ENCODE measurements at regions not wholly inside any gene's neighbourhood (a gene's known extent, or its start where the extent isn't known, plus 50 kb on each side); places are given as distances from the start of the nearest gene placed in this dataset.

- TF ChIP-seq EZH2 (IDR thresholded peaks at IDR 0.05; ENCODE audit: low read length, missing control alignments) = no peak
- no peak for TF ChIP-seq CTCF (conservative IDR thresholded peaks at IDR 0.05 in 1 of 2, IDR thresholded peaks at IDR 0.05 in 1 of 2; ENCODE audit: low read depth in 1 of 2, low read length in 2 of 2)
Measured at GRCh38 chr3:64344721-64345207, 119.5 kb upstream of the PRICKLE2 start.
